ENCODE measurements at regions not wholly inside any gene's neighbourhood (a gene's known extent, or its start where the extent isn't known, plus 50 kb on each side); places are given as distances from the start of the nearest gene placed in this dataset.

- DNase-seq, result no peak
Observed at GRCh38 chr20:22862671-22863230, 172.4 kb upstream of the SSTR4 start.

GRCh38 chr20:22863826-22864225 lies 171.3 kb upstream of the SSTR4 start:
- no peak for DNase-seq

- no peak for DNase-seq
Observed at GRCh38 chr20:22866812-22867341, 168.2 kb upstream of the SSTR4 start.

- no peak for DNase-seq
Observed at GRCh38 chr20:22878166-22878565, 156.9 kb upstream of the SSTR4 start.

- no peak for DNase-seq
Observed at GRCh38 chr20:22880277-22880676, 154.8 kb upstream of the SSTR4 start.

GRCh38 chr20:22887796-22888195 lies 147.3 kb upstream of the SSTR4 start:
- DNase-seq, result no peak

GRCh38 chr20:22890594-22891300 lies 144.4 kb upstream of the SSTR4 start:
- no peak for DNase-seq

- DNase-seq, result no peak
Observed at GRCh38 chr20:22901164-22901563, 133.9 kb upstream of the SSTR4 start.

- DNase-seq, result no peak
Observed at GRCh38 chr20:22901921-22902320, 133.2 kb upstream of the SSTR4 start.

- DNase-seq, result no peak
Observed at GRCh38 chr20:22904386-22904785, 130.7 kb upstream of the SSTR4 start.

GRCh38 chr20:22904905-22905304 lies 130.2 kb upstream of the SSTR4 start:
- no peak for DNase-seq

GRCh38 chr20:22905658-22906057 lies 129.5 kb upstream of the SSTR4 start:
- no peak for DNase-seq

- DNase-seq, result no peak
Observed at GRCh38 chr20:22908437-22908836, 126.7 kb upstream of the SSTR4 start.

GRCh38 chr20:22908944-22909343 lies 126.2 kb upstream of the SSTR4 start:
- DNase-seq, result no peak

GRCh38 chr20:22909436-22909835 lies 125.7 kb upstream of the SSTR4 start:
- DNase-seq, result no peak

GRCh38 chr20:22910287-22910852 lies 124.7 kb upstream of the SSTR4 start:
- no peak for DNase-seq

GRCh38 chr20:22914291-22914690 lies 120.8 kb upstream of the SSTR4 start:
- no peak for DNase-seq

- DNase-seq, result no peak
Observed at GRCh38 chr20:22915512-22915911, 119.6 kb upstream of the SSTR4 start.

- DNase-seq, result no peak
Observed at GRCh38 chr20:22916021-22916842, 118.9 kb upstream of the SSTR4 start.

- DNase-seq, result no peak
Observed at GRCh38 chr20:22918286-22918983, 116.7 kb upstream of the SSTR4 start.

GRCh38 chr20:22920898-22921297 lies 114.2 kb upstream of the SSTR4 start:
- no peak for DNase-seq

GRCh38 chr20:22921595-22922421 lies 113.3 kb upstream of the SSTR4 start:
- no peak for DNase-seq
